Heart left ventricle (tissue), 16 donors: ENCODE measurements at regions not wholly inside any gene's neighbourhood (a gene's known extent, or its start where the extent isn't known, plus 50 kb on each side); places are given as distances from the start of the nearest gene placed in this dataset.

Experiments used
- ATAC-seq, 4 donors: fragments of 200-7000 bp; cut with Tn5 transposase; one replicate each; pipeline ENCODE4 v1.9.1; 2020 to 2022; ENCODE audit warnings: moderate library complexity in 4 of 4, mild to moderate bottlenecking in 3 of 4, moderate number of reproducible peaks in 1 of 4
- DNase-seq, 5 donors: peaks; one replicate each; pipeline ENCODE4 v3.0.0-alpha.2; 2020
- H3K27ac ChIP-seq, 12 donors: fragments of 200-600 bp; sonication (generic) in 4 of 12; one replicate each; pipeline versions ENCODE4 v1.5.0 to v1.8.0; 2016 to 2022; ENCODE audit warnings: mild to moderate bottlenecking in 2 of 12
- H3K27me3 ChIP-seq, 9 donors: fragments of 200-600 bp; sonication (generic) in 2 of 9; one replicate each; pipeline versions ENCODE4 v1.5.1 to v1.8.0; 2016 to 2022; ENCODE audit warnings: mild to moderate bottlenecking in 3 of 9
- H3K36me3 ChIP-seq, 9 donors: fragments of 200-600 bp; sonication (generic) in 2 of 9; one replicate each; pipeline versions ENCODE4 v1.5.0 to v1.8.0; 2018 to 2022; ENCODE audit warnings: mild to moderate bottlenecking in 2 of 9
- H3K4me1 ChIP-seq, 12 donors: fragments of 200-600 bp; sonication (generic) in 4 of 12; one replicate each; pipeline versions ENCODE4 v1.5.0 to v1.8.0; 2016 to 2022; ENCODE audit warnings: mild to moderate bottlenecking in 3 of 12
- H3K4me3 ChIP-seq, 12 donors: fragments of 200-600 bp; sonication (generic) in 4 of 12; one replicate each; pipeline versions ENCODE4 v1.5.0 to v1.8.0; 2017 to 2022; ENCODE audit warnings: mild to moderate bottlenecking in 9 of 12, moderate library complexity in 4 of 12
- H3K9me3 ChIP-seq, 12 donors: fragments of 200-600 bp; sonication (generic) in 4 of 12; one replicate each; pipeline versions ENCODE4 v1.5.0 to v1.8.0; 2016 to 2022; ENCODE audit warnings: mild to moderate bottlenecking in 1 of 12
- POLR2A ChIP-seq, 2 donors: fragments of 450-650 bp; IDR thresholded peaks; one replicate each; pipeline ENCODE4 v1.6.1; 2017; ENCODE audit warnings: antibody characterized with exemption in 2 of 2, mild to moderate bottlenecking in 2 of 2, moderate library complexity in 2 of 2
- WGBS, 4 donors: extraction: QIAGEN DNeasy Blood & Tissue Kit in 2 of 4; methylation state at CpG; one replicate each; pipeline versions ENCODE4 v1.1.5 to v1.1.7; 2013 to 2018; 5-methylcytosine and 5-hydroxymethylcytosine counted together
- intact Hi-C, 10 donors: fragments of 100-400 bp; cut with DNase I; formaldehyde crosslinking; loops; one replicate each; pipeline versions ENCODE4 v1.11.1 to v1.14.2; 2022
- TF ChIP-seq, protein P1 (sequence below), 12 donors: fragments of 200-600 bp; sonication (generic) in 4 of 12; IDR thresholded peaks; one replicate each; pipeline versions ENCODE4 v1.5.0 to v1.8.0; 2018 to 2022; ENCODE audit warnings: antibody characterized with exemption in 12 of 12, mild to moderate bottlenecking in 5 of 12
- donor health status: ischemic (EF 13 %, LVEDD 7.1; RV severe dilation, severe dysfunction).
- donor health status: healthy with polysubstance abuse.
- donor health status: DM: no; HTN: yes; CAD: no.
- donor health status: DM: no; HTN: no; CAD: no.
- donor health status: ischemic (EF 25% LVEDD 6.9; RV normal size, moderate dysfunction).
- donor health status: ischemic (EF 25% LVEDD 5.7; RV mildly dilated, moderate dysfunction).
- donor health status: healthy.
- donor health status: DM: yes; HTN: yes; CAD: no.
- donor health status: ischemic (EF 35%, LVEDD 5.7; RV mildly dilated, moderate dysfunction).
- donor health status: nonischemic (EF 11% LVEDD 7.7; RV severe dilation, severe dysfunction).
- donor health status: DM: yes; HTN: yes; CAD: no.
- donor health status: PGD.
- donor health status: ischemic (EF 29% LVEDD 5.4; RV normal size, mild dysfunction).
- donor health status: nonischemic (EF 23%, LVEDD 6.1; RV moderate dilation, normal function).

DNA sequence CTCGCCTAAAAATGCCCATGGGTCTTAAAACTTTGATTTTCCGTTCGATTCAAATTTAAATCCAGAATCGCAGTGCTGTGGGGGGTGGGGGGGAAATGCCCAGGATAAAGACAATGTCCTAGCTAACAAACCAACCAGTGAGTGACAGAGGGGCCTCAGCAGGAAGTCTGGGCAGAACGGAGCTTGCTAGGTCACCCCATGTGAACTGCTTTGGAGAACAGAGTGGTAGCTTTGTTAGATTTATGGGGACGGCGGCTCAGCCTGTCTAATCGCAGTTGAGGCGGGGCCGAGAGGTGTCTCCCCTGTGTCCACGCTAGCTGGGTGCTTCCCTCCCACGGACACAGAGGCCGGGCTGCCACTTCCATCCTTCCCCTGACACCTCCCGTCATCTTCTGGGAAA, 243.9 kb downstream of the CTTN start:
- ATAC-seq (no peak), DNase-seq (no peak)
- Histone ChIP-seq H3K27me3 (peaks cover 0 to 32% (median 6%) of the 10 kb centered on the region in 9 donors), H3K27ac (no peak overlapping the region), H3K4me3 (no peak overlapping the region), H3K36me3 (no peaks in the 10 kb centered on the region), H3K9me3 (no peaks in the 10 kb centered on the region), H3K4me1 (no peaks in the 10 kb centered on the region)
- TF ChIP-seq, protein P1, sequence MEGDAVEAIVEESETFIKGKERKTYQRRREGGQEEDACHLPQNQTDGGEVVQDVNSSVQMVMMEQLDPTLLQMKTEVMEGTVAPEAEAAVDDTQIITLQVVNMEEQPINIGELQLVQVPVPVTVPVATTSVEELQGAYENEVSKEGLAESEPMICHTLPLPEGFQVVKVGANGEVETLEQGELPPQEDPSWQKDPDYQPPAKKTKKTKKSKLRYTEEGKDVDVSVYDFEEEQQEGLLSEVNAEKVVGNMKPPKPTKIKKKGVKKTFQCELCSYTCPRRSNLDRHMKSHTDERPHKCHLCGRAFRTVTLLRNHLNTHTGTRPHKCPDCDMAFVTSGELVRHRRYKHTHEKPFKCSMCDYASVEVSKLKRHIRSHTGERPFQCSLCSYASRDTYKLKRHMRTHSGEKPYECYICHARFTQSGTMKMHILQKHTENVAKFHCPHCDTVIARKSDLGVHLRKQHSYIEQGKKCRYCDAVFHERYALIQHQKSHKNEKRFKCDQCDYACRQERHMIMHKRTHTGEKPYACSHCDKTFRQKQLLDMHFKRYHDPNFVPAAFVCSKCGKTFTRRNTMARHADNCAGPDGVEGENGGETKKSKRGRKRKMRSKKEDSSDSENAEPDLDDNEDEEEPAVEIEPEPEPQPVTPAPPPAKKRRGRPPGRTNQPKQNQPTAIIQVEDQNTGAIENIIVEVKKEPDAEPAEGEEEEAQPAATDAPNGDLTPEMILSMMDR (IDR thresholded peaks at IDR 0.05), result no peak
- TF ChIP-seq POLR2A (IDR thresholded peaks at IDR 0.05), result no peak
- WGBS, 4 donors, result 68 to 73% (median 70%) methylated on average over 14 of the region's 14 CpGs
- intact Hi-C loops, result loop anchor here in 1 of 10 donors (10.0 kb wide), 1 partner anchor 63 kb away; no protein-coding TSS in a partner anchor

DNA sequence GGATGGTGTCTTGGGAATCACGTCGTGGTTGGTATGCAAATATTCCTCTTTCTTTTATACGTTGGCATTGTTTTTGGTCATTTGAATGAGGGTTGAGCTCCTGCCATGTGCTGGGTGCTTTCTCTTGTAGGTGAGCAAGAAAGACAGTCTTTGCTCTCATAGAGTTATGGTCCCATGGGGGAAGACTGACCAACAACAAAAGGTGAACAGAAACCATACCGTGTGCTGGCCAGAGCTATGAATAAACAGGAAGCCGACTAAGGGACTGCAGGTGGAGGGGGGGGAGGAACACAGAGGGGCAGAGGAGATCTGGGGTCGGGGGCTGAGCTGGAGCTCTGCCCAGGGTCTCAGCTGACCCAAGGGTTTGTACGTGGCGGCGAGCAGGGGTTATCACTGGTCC, 245.3 kb downstream of the CTTN start:
- WGBS, 4 donors, result 32 to 40% (median 35%) methylated on average over 9 of the region's 9 CpGs
- ATAC-seq (no peak), DNase-seq (no peak)
- H3K27ac ChIP-seq, result no peak overlapping the region
- no peaks in the 10 kb centered on the region for H3K4me1 ChIP-seq
- no peaks in the 10 kb centered on the region for H3K36me3 ChIP-seq
- peaks cover 0 to 38% (median 9%) of the 10 kb centered on the region in 9 donors for H3K27me3 ChIP-seq
- H3K4me3 ChIP-seq, result no peak overlapping the region
- TF ChIP-seq, protein P1 (IDR thresholded peaks at IDR 0.05), result no peak
- no peak for TF ChIP-seq POLR2A (IDR thresholded peaks at IDR 0.05)
- no peaks in the 10 kb centered on the region for H3K9me3 ChIP-seq
- intact Hi-C loops, result loop anchor here in 1 of 10 donors (10.0 kb wide), 1 partner anchor 61 kb away; no protein-coding TSS in a partner anchor

- no peak for ATAC-seq
- Histone ChIP-seq H3K4me1 (no peaks in the 10 kb centered on the region), H3K27me3 (peaks cover 0 to 38% (median 9%) of the 10 kb centered on the region in 9 donors), H3K9me3 (no peaks in the 10 kb centered on the region), H3K4me3 (no peak overlapping the region), H3K36me3 (no peaks in the 10 kb centered on the region), H3K27ac (no peak overlapping the region)
- no peak for DNase-seq
- 59 to 65% (median 62%) methylated on average over 12 to 15 of the region's 15 CpGs for WGBS, 4 donors
- no peak for TF ChIP-seq POLR2A (IDR thresholded peaks at IDR 0.05)
- TF ChIP-seq, protein P1 (IDR thresholded peaks at IDR 0.05), result no peak
- intact Hi-C loops, result loop anchor here in 1 of 10 donors (10.0 kb wide), 1 partner anchor 60 kb away; no protein-coding TSS in a partner anchor
These were observed 246.2 kb downstream of the CTTN start for GRCh38 chr11:70644343-70645060.

- Histone ChIP-seq H3K27ac (no peak overlapping the region), H3K4me3 (no peak overlapping the region)
- ATAC-seq, result no peak
These were observed 247.2 kb downstream of the CTTN start for GRCh38 chr11:70645537-70645936.

More at GRCh38 chr11:70645537-70645936, 247.2 kb downstream of the CTTN start:
- Histone ChIP-seq H3K27me3 (peaks cover 0 to 38% (median 9%) of the 10 kb centered on the region in 9 donors), H3K4me1 (no peaks in the 10 kb centered on the region), H3K9me3 (no peaks in the 10 kb centered on the region), H3K36me3 (no peaks in the 10 kb centered on the region)
- no peak for TF ChIP-seq POLR2A (IDR thresholded peaks at IDR 0.05)
- TF ChIP-seq, protein P1 (IDR thresholded peaks at IDR 0.05), result no peak
- 72 to 80% (median 73%) methylated on average over 5 to 9 of the region's 9 CpGs for WGBS, 4 donors
- no peak for DNase-seq
- intact Hi-C loops, result loop anchor here in 1 of 10 donors (10.0 kb wide), 1 partner anchor 59 kb away; no protein-coding TSS in a partner anchor
